CD4-positive, alpha-beta T cell treated with Interleukin-10 for 1 hour (primary cell): ENCODE measurements at regions not wholly inside any gene's neighbourhood (a gene's known extent, or its start where the extent isn't known, plus 50 kb on each side); places are given as distances from the start of the nearest gene placed in this dataset.
"Not testable (repeated sequence)": the region's sequence is repeated elsewhere in the genome, so short reads cannot be mapped to it uniquely, and the experiment has no call there.

Experiments
- DNase-seq: peaks from one replicate; pipeline ENCODE4 v3.0.0-alpha.2; 2020

- no peak for DNase-seq
Observed at GRCh38 chr14:25699981-25700380, 650.0 kb upstream of the STXBP6 start.

- DNase-seq: no peak
Observed at GRCh38 chr14:25698111-25698510, 648.2 kb upstream of the STXBP6 start.

- DNase-seq: no peak
Observed at GRCh38 chr14:25696176-25696575, 646.2 kb upstream of the STXBP6 start.

GRCh38 chr14:25685004-25685403, 635.1 kb upstream of the STXBP6 start:
- DNase-seq: no peak

- DNase-seq: no peak
Observed at GRCh38 chr14:25680934-25681333, 631.0 kb upstream of the STXBP6 start.

GRCh38 chr14:25680511-25680910, 630.6 kb upstream of the STXBP6 start:
- DNase-seq: not testable (repeated sequence)

- no peak for DNase-seq
Observed at GRCh38 chr14:25677111-25677510, 627.2 kb upstream of the STXBP6 start.

- no peak for DNase-seq
Observed at GRCh38 chr14:25667387-25667786, 617.4 kb upstream of the STXBP6 start.

- no peak for DNase-seq
Observed at GRCh38 chr14:25666877-25667276, 616.9 kb upstream of the STXBP6 start.

- no peak for DNase-seq
Observed at GRCh38 chr14:25658988-25659387, 609.0 kb upstream of the STXBP6 start.

- no peak for DNase-seq
Observed at GRCh38 chr14:25630447-25630846, 580.5 kb upstream of the STXBP6 start.

GRCh38 chr14:25628978-25629377, 579.0 kb upstream of the STXBP6 start:
- DNase-seq: no peak

GRCh38 chr14:25628390-25628789, 578.4 kb upstream of the STXBP6 start:
- DNase-seq: no peak

GRCh38 chr14:25626986-25627385, 577.0 kb upstream of the STXBP6 start:
- no peak for DNase-seq

- DNase-seq: no peak
Observed at GRCh38 chr14:25622763-25623162, 572.8 kb upstream of the STXBP6 start.

GRCh38 chr14:25620515-25620914, 570.6 kb upstream of the STXBP6 start:
- DNase-seq: no peak

- DNase-seq: no peak
Observed at GRCh38 chr14:25615174-25615573, 565.2 kb upstream of the STXBP6 start.

GRCh38 chr14:25607192-25607591, 557.2 kb upstream of the STXBP6 start:
- no peak for DNase-seq

- no peak for DNase-seq
Observed at GRCh38 chr14:25602106-25602505, 552.2 kb upstream of the STXBP6 start.

- no peak for DNase-seq
Observed at GRCh38 chr14:25588751-25589150, 538.8 kb upstream of the STXBP6 start.

GRCh38 chr14:25574628-25575325, 524.8 kb upstream of the STXBP6 start:
- no peak for DNase-seq

GRCh38 chr14:25570483-25570882, 520.5 kb upstream of the STXBP6 start:
- DNase-seq: no peak

GRCh38 chr14:25557466-25557865, 507.5 kb upstream of the STXBP6 start:
- DNase-seq: no peak

GRCh38 chr14:25552826-25553225, 502.9 kb upstream of the STXBP6 start:
- DNase-seq: no peak

- DNase-seq: no peak
Observed at GRCh38 chr14:25551674-25552073, 501.7 kb upstream of the STXBP6 start.
